HFFc6 (cell line): ENCODE measurements at regions not wholly inside any gene's neighbourhood (a gene's known extent, or its start where the extent isn't known, plus 50 kb on each side); places are given as distances from the start of the nearest gene placed in this dataset.

Experiments
- DNase-seq: peaks from one replicate; pipeline ENCODE4 v3.0.0-alpha.2; 2018
- H3K27ac Mint-ChIP-seq: 2 replicates; pipeline ENCODE4 v1.8.0; 2020; ENCODE audit warnings: mild to moderate bottlenecking, mixed read lengths
- H3K27me3 Mint-ChIP-seq: 2 replicates; pipeline ENCODE4 v1.8.0; 2021; ENCODE audit warnings: mild to moderate bottlenecking, moderate library complexity, mixed read lengths; ENCODE audit not compliant: insufficient read depth
- H3K36me3 Mint-ChIP-seq: 2 replicates; pipeline ENCODE4 v1.8.0; 2021; ENCODE audit warnings: low read depth, mixed read lengths
- H3K4me1 Mint-ChIP-seq: 2 replicates; pipeline ENCODE4 v1.8.0; 2020; ENCODE audit warnings: low read depth, mixed read lengths
- H3K4me3 Mint-ChIP-seq: 2 replicates; pipeline ENCODE4 v1.8.0; 2020; ENCODE audit warnings: mild to moderate bottlenecking, moderate library complexity, mixed read lengths
- H3K9me3 Mint-ChIP-seq: 2 replicates; pipeline ENCODE4 v1.8.0; 2020; ENCODE audit warnings: mild to moderate bottlenecking, mixed read lengths
- CTCF ChIP-seq: fragments of 200-600 bp; sonication (generic); IDR thresholded peaks from 2 replicates; pipeline ENCODE4 v1.5.0; 2021; ENCODE audit warnings: antibody characterized with exemption, mild to moderate bottlenecking

GRCh38 chr2:122205641-122206040 is 450.2 kb downstream of the TSN start:
- no peak for DNase-seq
- Mint-ChIP-seq H3K27ac (no peak overlapping the region), H3K4me3 (no peak overlapping the region), H3K36me3 (no peaks in the 10 kb centered on the region), H3K27me3 (peaks cover 2% of the 10 kb centered on the region), H3K9me3 (peaks cover 4% of the 10 kb centered on the region; the same call in 1 of the 2 replicates), H3K4me1 (peaks cover 11% of the 10 kb centered on the region)
- no peak for TF ChIP-seq CTCF

GRCh38 chr2:122206101-122206500 is 450.6 kb downstream of the TSN start:
- Mint-ChIP-seq H3K27me3 (peaks cover 2% of the 10 kb centered on the region), H3K4me3 (no peak overlapping the region), H3K9me3 (peaks cover 4% of the 10 kb centered on the region; the same call in 1 of the 2 replicates), H3K4me1 (peaks cover 11% of the 10 kb centered on the region), H3K36me3 (no peaks in the 10 kb centered on the region), H3K27ac (no peak overlapping the region)
- TF ChIP-seq CTCF, result no peak
- no peak for DNase-seq

GRCh38 chr2:122209377-122209776 is 453.9 kb downstream of the TSN start:
- DNase-seq, result no peak
- no peaks in the 10 kb centered on the region for H3K36me3 Mint-ChIP-seq
- no peaks in the 10 kb centered on the region for H3K4me1 Mint-ChIP-seq
- H3K27ac Mint-ChIP-seq, result no peak overlapping the region
- H3K27me3 Mint-ChIP-seq, result peaks cover 2% of the 10 kb centered on the region
- H3K4me3 Mint-ChIP-seq, result no peak overlapping the region
- no peak for TF ChIP-seq CTCF
- no peaks in the 10 kb centered on the region; the same call in 1 of the 2 replicates for H3K9me3 Mint-ChIP-seq

GRCh38 chr2:122210065-122210464 is 454.6 kb downstream of the TSN start:
- Mint-ChIP-seq H3K9me3 (no peaks in the 10 kb centered on the region; the same call in 1 of the 2 replicates), H3K27ac (no peak overlapping the region), H3K27me3 (peaks cover 2% of the 10 kb centered on the region), H3K36me3 (no peaks in the 10 kb centered on the region), H3K4me1 (no peaks in the 10 kb centered on the region), H3K4me3 (no peak overlapping the region)
- DNase-seq, result no peak
- no peak for TF ChIP-seq CTCF

GRCh38 chr2:122210898-122211856 is 455.7 kb downstream of the TSN start:
- H3K36me3 Mint-ChIP-seq, result no peaks in the 10 kb centered on the region
- no peaks in the 10 kb centered on the region; the same call in 1 of the 2 replicates for H3K9me3 Mint-ChIP-seq
- H3K27ac Mint-ChIP-seq, result no peak overlapping the region
- DNase-seq, result no peak
- H3K4me3 Mint-ChIP-seq, result no peak overlapping the region
- H3K4me1 Mint-ChIP-seq, result no peaks in the 10 kb centered on the region
- no peak for TF ChIP-seq CTCF
- H3K27me3 Mint-ChIP-seq, result peaks cover 4% of the 10 kb centered on the region
